Stromal cell of bone marrow (primary cell): ENCODE measurements at regions not wholly inside any gene's neighbourhood (a gene's known extent, or its start where the extent isn't known, plus 50 kb on each side); places are given as distances from the start of the nearest gene placed in this dataset.

ENCODE experiments used
- DNase-seq: peaks from one replicate; pipeline ENCODE4 v3.0.0-alpha.2; 2012; ENCODE audit warnings: low read depth

DNA sequence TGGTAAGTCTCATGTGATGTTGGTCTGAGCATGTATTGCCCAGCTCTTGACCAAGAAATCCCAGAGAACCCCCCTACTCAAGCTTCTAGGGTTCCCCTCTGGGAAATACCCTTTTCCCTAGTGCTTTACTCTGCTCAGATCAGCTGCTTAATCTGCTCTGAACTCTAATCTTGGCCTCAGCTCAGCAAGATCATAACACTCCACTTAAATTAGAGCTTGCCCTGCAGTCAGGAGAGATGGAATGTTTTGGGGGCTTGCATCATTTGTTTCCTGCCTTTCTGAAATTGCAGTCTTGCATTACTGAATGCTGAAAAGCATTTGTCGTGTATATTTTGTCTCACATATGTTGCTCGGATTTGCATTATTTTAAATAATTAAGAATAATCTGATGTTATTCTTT lies 1153.6 kb downstream of the FSTL5 start:
- DNase-seq: no peak
